ENCODE measurements at regions not wholly inside any gene's neighbourhood (a gene's known extent, or its start where the extent isn't known, plus 50 kb on each side); places are given as distances from the start of the nearest gene placed in this dataset.

DNA sequence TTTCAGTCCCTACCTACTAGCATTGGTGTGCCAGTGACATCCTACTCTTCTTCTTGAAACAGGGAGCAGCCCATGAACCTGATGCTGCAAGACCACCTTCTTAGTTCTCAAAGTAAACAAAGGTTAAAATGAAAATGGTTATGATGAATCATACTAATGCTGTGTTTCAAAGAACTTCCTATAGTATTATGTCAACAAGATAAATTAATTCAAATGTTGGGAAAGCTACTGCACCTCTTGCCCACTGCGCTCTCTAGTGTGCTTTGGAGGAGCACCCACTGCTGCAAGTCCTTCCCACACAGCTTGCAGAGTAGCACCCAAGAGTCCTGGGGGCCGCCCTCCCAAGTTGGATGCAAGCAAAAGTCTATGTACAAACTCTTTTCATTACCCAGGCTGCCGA lies 81.1 kb downstream of the CD200R1L start:
- TF ChIP-seq, protein P1, sequence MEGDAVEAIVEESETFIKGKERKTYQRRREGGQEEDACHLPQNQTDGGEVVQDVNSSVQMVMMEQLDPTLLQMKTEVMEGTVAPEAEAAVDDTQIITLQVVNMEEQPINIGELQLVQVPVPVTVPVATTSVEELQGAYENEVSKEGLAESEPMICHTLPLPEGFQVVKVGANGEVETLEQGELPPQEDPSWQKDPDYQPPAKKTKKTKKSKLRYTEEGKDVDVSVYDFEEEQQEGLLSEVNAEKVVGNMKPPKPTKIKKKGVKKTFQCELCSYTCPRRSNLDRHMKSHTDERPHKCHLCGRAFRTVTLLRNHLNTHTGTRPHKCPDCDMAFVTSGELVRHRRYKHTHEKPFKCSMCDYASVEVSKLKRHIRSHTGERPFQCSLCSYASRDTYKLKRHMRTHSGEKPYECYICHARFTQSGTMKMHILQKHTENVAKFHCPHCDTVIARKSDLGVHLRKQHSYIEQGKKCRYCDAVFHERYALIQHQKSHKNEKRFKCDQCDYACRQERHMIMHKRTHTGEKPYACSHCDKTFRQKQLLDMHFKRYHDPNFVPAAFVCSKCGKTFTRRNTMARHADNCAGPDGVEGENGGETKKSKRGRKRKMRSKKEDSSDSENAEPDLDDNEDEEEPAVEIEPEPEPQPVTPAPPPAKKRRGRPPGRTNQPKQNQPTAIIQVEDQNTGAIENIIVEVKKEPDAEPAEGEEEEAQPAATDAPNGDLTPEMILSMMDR (conservative IDR thresholded peaks at IDR 0.05; ENCODE audit: low read depth, low read length) = no peak
- no peak for TF ChIP-seq EZH2 (IDR thresholded peaks at IDR 0.05; ENCODE audit: low read length, unreplicated experiment)
